Endothelial cell of umbilical vein (primary cell): ENCODE measurements at regions not wholly inside any gene's neighbourhood (a gene's known extent, or its start where the extent isn't known, plus 50 kb on each side); places are given as distances from the start of the nearest gene placed in this dataset.

Experiments used
- BruUV-seq: library from RNA; stranded (reverse); fragments of 400-500 nt; replicated peaks from 2 replicates; lab custom pipeline; 2021; lab: Mats Ljungman, UMichigan
- CTCF ChIA-PET: fragments of 300-600, 350-600 bp; sonication (Branson Sonifier 250); formaldehyde crosslinking; loops from one replicate; lab custom pipeline; 2021; ENCODE audit warnings: antibody characterized with exemption, inconsistent platforms; lab: Charles Lee
- POLR2A ChIA-PET: fragments of 300-600, 350-600 bp; sonication (Branson Sonifier 250); formaldehyde crosslinking; loops from one replicate; lab custom pipeline; 2021; ENCODE audit warnings: antibody characterized with exemption, inconsistent platforms; lab: Charles Lee
- DNase-seq: peaks from one replicate; pipeline ENCODE4 v3.0.0-alpha.2; 2011; ENCODE audit warnings: low read depth, low spot score
- FAIRE-seq: peaks from 2 replicates; lab custom pipeline; 2011; peaks lifted over from hg19 to GRCh38; lab: Jason Lieb, UNC
- H2AFZ ChIP-seq: 2 replicates; pipeline ENCODE4 v1.6.0; 2012; ENCODE audit warnings: low read depth, low read length, control low read depth, inconsistent platforms
- H3K27ac ChIP-seq: 2 replicates; pipeline ENCODE4 v1.5.1; 2011; ENCODE audit warnings: low read depth, mild to moderate bottlenecking, control low read depth, low read length, moderate library complexity; ENCODE audit not compliant: insufficient read depth
- H3K27me3 ChIP-seq, 2 experiments: 2 replicates each; pipeline versions ENCODE4 v1.6.0 to v1.6.1; 2011; ENCODE audit warnings: low read length in 2 of 2, mixed read lengths in 1 of 2; ENCODE audit not compliant: control insufficient read depth in 2 of 2, insufficient read depth in 2 of 2
- H3K36me3 ChIP-seq, 2 experiments: 2 replicates in 1 of 2; 3 replicates in 1 of 2; pipeline ENCODE4 v1.5.1; 2011; ENCODE audit warnings: low read length in 2 of 2, mild to moderate bottlenecking in 1 of 2, moderate library complexity in 1 of 2; ENCODE audit not compliant: control insufficient read depth in 2 of 2, insufficient read depth in 2 of 2; ENCODE audit errors: extremely low read depth in 1 of 2
- H3K4me1 ChIP-seq: 3 replicates; pipeline ENCODE4 v1.5.1; 2011; ENCODE audit warnings: mild to moderate bottlenecking, low read length; ENCODE audit not compliant: control insufficient read depth, insufficient read depth; ENCODE audit errors: extremely low read depth
- H3K4me2 ChIP-seq: 2 replicates; pipeline ENCODE4 v1.6.1; 2011; ENCODE audit warnings: low read length, control low read depth, mixed read lengths; ENCODE audit not compliant: insufficient read depth
- H3K4me3 ChIP-seq, 3 experiments: fragments of 200-600 bp in 1 of 3; sonication (generic), shearing (Covaris generic) in 1 of 3; replicated peaks in 1 of 3; 2 replicates each; pipeline ENCODE4 v1.5.1; 2011 to 2016; ENCODE audit warnings: control low read depth in 3 of 3, low read length in 3 of 3, mild to moderate bottlenecking in 2 of 3, inconsistent platforms in 1 of 3, low read depth in 1 of 3, moderate library complexity in 1 of 3; ENCODE audit not compliant: insufficient read depth in 1 of 3
- H3K79me2 ChIP-seq: 2 replicates; pipeline ENCODE4 v1.6.0; 2012; ENCODE audit warnings: low read length, inconsistent platforms; ENCODE audit not compliant: control insufficient read depth, insufficient read depth
- H3K9ac ChIP-seq: replicated peaks from 2 replicates; pipeline ENCODE3; 2011; ENCODE audit warnings: low read length, control low read depth; ENCODE audit not compliant: insufficient read depth; ENCODE audit errors: extremely low read depth
- H3K9me1 ChIP-seq: replicated peaks from 3 replicates; pipeline ENCODE4 v1.6.0; 2011; ENCODE audit warnings: mild to moderate bottlenecking, low read length; ENCODE audit not compliant: control insufficient read depth, insufficient read depth; ENCODE audit errors: extremely low read depth
- H3K9me3 ChIP-seq: replicated peaks from 2 replicates; pipeline ENCODE4 v1.5.1; 2012; ENCODE audit warnings: low read length, inconsistent platforms; ENCODE audit not compliant: control insufficient read depth, insufficient read depth
- H4K20me1 ChIP-seq: replicated peaks from 2 replicates; pipeline ENCODE3; 2011; ENCODE audit warnings: mild to moderate bottlenecking, low read length; ENCODE audit not compliant: control insufficient read depth, insufficient read depth; ENCODE audit errors: extremely low read depth
- CTCF ChIP-seq, 2 donors: IDR thresholded peaks; 1 replicate in 1 of 2; 2 replicates in 1 of 2; pipeline ENCODE4 v1.5.1; 2011; ENCODE audit warnings: low read length in 2 of 2, mild to moderate bottlenecking in 2 of 2, moderate library complexity in 2 of 2, control low read depth in 1 of 2, inconsistent platforms in 1 of 2, low read depth in 1 of 2; ENCODE audit not compliant: insufficient read depth in 1 of 2; ENCODE audit errors: extremely low read depth in 1 of 2
- EZH2 ChIP-seq: IDR thresholded peaks from 2 replicates; pipeline ENCODE4 v1.6.1; 2012; ENCODE audit warnings: borderline replicate concordance, low read depth, mild to moderate bottlenecking, moderate library complexity, low read length, inconsistent platforms; ENCODE audit not compliant: severe bottlenecking
- FOS ChIP-seq: IDR thresholded peaks from 2 replicates; pipeline ENCODE4 v1.6.1; 2011; ENCODE audit warnings: mild to moderate bottlenecking, low read length, moderate library complexity, borderline replicate concordance; ENCODE audit not compliant: insufficient read depth
- GATA2 ChIP-seq: IDR thresholded peaks from 2 replicates; pipeline ENCODE4 v1.7.0; 2011; ENCODE audit warnings: low read depth, mild to moderate bottlenecking, moderate library complexity, mixed read lengths, low read length; ENCODE audit not compliant: insufficient read length, insufficient read depth
- JUN ChIP-seq: IDR thresholded peaks from 2 replicates; pipeline ENCODE4 v1.6.1; 2011; ENCODE audit warnings: borderline replicate concordance, low read depth; ENCODE audit not compliant: insufficient read length, insufficient read depth
- MAX ChIP-seq: IDR thresholded peaks from 2 replicates; pipeline ENCODE4 v1.6.1; 2011; ENCODE audit not compliant: insufficient read depth, insufficient read length
- MYC ChIP-seq: IDR thresholded peaks from one replicate; pipeline ENCODE4 v1.6.1; 2011; ENCODE audit warnings: mild to moderate bottlenecking, low read depth, low read length
- POLR2A ChIP-seq: IDR thresholded peaks from 2 replicates; pipeline ENCODE4 v1.6.1; 2012; ENCODE audit warnings: low read depth, mild to moderate bottlenecking, control low read depth, low read length
- POLR2AphosphoS5 ChIP-seq: IDR thresholded peaks from 2 replicates; pipeline ENCODE4 v1.6.1; 2012; ENCODE audit warnings: low read depth, mild to moderate bottlenecking, control low read depth, low read length, moderate library complexity; ENCODE audit not compliant: insufficient read depth
- dilution Hi-C: fragments of 300-500 bp; cut with MboI; formaldehyde crosslinking; loops from one replicate; pipeline ENCODE4 v1.15.0; 2019; ENCODE audit warnings: low sequenced_read_pairs; ENCODE audit not compliant: extremely low pct_ligation_motif_present
- intact Hi-C: fragments of 100-400 bp; cut with micrococcal nuclease; formaldehyde crosslinking; loops from one replicate; pipeline ENCODE4 v1.10.0; 2022

GRCh38 chr9:95820074-95820473, 55.4 kb upstream of the ERCC6L2 start:
- no TSS peak for BruUV-seq
- no peak overlapping the region for H2AFZ ChIP-seq
- ChIA-PET POLR2A (no interaction called here), CTCF (no interaction called here)
- H3K27ac ChIP-seq = no peak overlapping the region
- no peaks in the 10 kb centered on the region for H3K27me3 ChIP-seq
- no peaks in the 10 kb centered on the region for H3K9me3 ChIP-seq
- H3K79me2 ChIP-seq = no peaks in the 10 kb centered on the region
- FAIRE-seq (no peak), DNase-seq (no peak)
- no peaks in the 10 kb centered on the region for H4K20me1 ChIP-seq
- dilution Hi-C loops = no loop called here
- H3K4me3 ChIP-seq = no peak overlapping the region
- no peaks in the 10 kb centered on the region for H3K36me3 ChIP-seq
- peaks cover 25% of the 10 kb centered on the region for H3K4me1 ChIP-seq
- TF ChIP-seq JUN (no peak), GATA2 (no peak), MAX (no peak), EZH2 (no peak), POLR2AphosphoS5 (no peak), CTCF (IDR thresholded peaks at IDR 0.05; ENCODE audit: extremely low read depth in 1 of 2, insufficient read depth in 1 of 2, low read depth in 1 of 2, low read length in 2 of 2) (no peak), MYC (no peak), POLR2A (no peak), FOS (no peak)
- no peak overlapping the region for H3K9ac ChIP-seq
- intact Hi-C loops = no loop called here
- no peak overlapping the region for H3K4me2 ChIP-seq
- H3K9me1 ChIP-seq = no peaks in the 10 kb centered on the region
